OCI-LY1 (cell line): ENCODE measurements at regions not wholly inside any gene's neighbourhood (a gene's known extent, or its start where the extent isn't known, plus 50 kb on each side); places are given as distances from the start of the nearest gene placed in this dataset.

Source experiments
- H2AFZ ChIP-seq: fragments of 200-600 bp; sonication (generic), shearing (Covaris generic); 2 replicates; pipeline ENCODE4 v1.6.0; 2014; ENCODE audit warnings: antibody characterized with exemption, mild to moderate bottlenecking, low read length
- H3F3A ChIP-seq: fragments of 200-600 bp; sonication (generic), shearing (Covaris generic); 2 replicates; pipeline ENCODE4 v1.6.0; 2014; ENCODE audit warnings: mild to moderate bottlenecking, antibody characterized with exemption, low read length, moderate library complexity; ENCODE audit not compliant: insufficient read depth
- H3K27ac ChIP-seq: fragments of 200-600 bp; sonication (generic); 2 replicates; pipeline ENCODE4 v1.5.1; 2014; ENCODE audit warnings: low read length, mixed run types, mild to moderate bottlenecking, low read depth; ENCODE audit not compliant: poor library complexity, severe bottlenecking
- H3K27me3 ChIP-seq: fragments of 200-600 bp; sonication (generic); 2 replicates; pipeline ENCODE4 v1.6.0; 2014; ENCODE audit warnings: antibody characterized with exemption, mild to moderate bottlenecking, low read length, moderate library complexity; ENCODE audit not compliant: insufficient read depth
- H3K36me3 ChIP-seq: fragments of 200-600 bp; sonication (generic); 2 replicates; pipeline ENCODE4 v1.6.1; 2014; ENCODE audit warnings: mild to moderate bottlenecking, antibody characterized with exemption, low read length, moderate library complexity, mixed read lengths; ENCODE audit not compliant: insufficient read depth
- H3K4me1 ChIP-seq: fragments of 200-600 bp; sonication (generic); 2 replicates; pipeline ENCODE4 v1.5.1; 2014; ENCODE audit warnings: mild to moderate bottlenecking, low read length, moderate library complexity; ENCODE audit not compliant: insufficient read depth, severe bottlenecking
- H3K4me2 ChIP-seq: fragments of 200-600 bp; sonication (generic), shearing (Covaris generic); 2 replicates; pipeline ENCODE4 v1.6.1; 2014; ENCODE audit warnings: low read length
- H3K4me3 ChIP-seq: fragments of 200-600 bp; sonication (generic); 2 replicates; pipeline ENCODE4 v1.5.1; 2014; ENCODE audit warnings: low read length, low read depth, mild to moderate bottlenecking, mixed read lengths; ENCODE audit not compliant: poor library complexity, severe bottlenecking
- H3K79me2 ChIP-seq: fragments of 200-600 bp; shearing (Covaris generic); 2 replicates; pipeline ENCODE4 v1.6.1; 2016; ENCODE audit warnings: mixed run types, low read length, mixed read lengths; ENCODE audit not compliant: insufficient read depth
- H3K9ac ChIP-seq: fragments of 200-600 bp; sonication (generic), shearing (Covaris generic); 2 replicates; pipeline ENCODE4 v1.6.1; 2014; ENCODE audit warnings: mild to moderate bottlenecking, low read length, mixed read lengths
- H3K9me2 ChIP-seq: fragments of 200-600 bp; sonication (generic), shearing (Covaris generic); 2 replicates; pipeline ENCODE4 v1.6.1; 2014; ENCODE audit warnings: low read depth, mild to moderate bottlenecking, low read length, mixed read lengths
- H3K9me3 ChIP-seq: fragments of 200-600 bp; shearing (Covaris generic); 2 replicates; pipeline ENCODE4 v1.6.1; 2014; ENCODE audit warnings: low read length, mixed read lengths
- H4K20me1 ChIP-seq: fragments of 200-600 bp; sonication (generic), shearing (Covaris generic); 2 replicates; pipeline ENCODE4 v1.6.0; 2016; ENCODE audit warnings: mild to moderate bottlenecking, low read length; ENCODE audit not compliant: insufficient read depth
- EZH2 ChIP-seq: fragments of 200-600 bp; sonication (generic), shearing (Covaris generic); IDR thresholded peaks from 2 replicates; pipeline ENCODE4 v1.8.0; 2017; ENCODE audit warnings: borderline replicate concordance, mixed run types, mild to moderate bottlenecking, antibody characterized with exemption, low read length, moderate library complexity, mixed read lengths
- TF ChIP-seq, protein P1 (sequence below): fragments of 200-600 bp; sonication (generic), shearing (Covaris generic); IDR thresholded peaks from 2 replicates; pipeline ENCODE4 v1.5.1; 2017; ENCODE audit warnings: mild to moderate bottlenecking, antibody characterized with exemption, low read length, moderate library complexity, mixed read lengths

DNA sequence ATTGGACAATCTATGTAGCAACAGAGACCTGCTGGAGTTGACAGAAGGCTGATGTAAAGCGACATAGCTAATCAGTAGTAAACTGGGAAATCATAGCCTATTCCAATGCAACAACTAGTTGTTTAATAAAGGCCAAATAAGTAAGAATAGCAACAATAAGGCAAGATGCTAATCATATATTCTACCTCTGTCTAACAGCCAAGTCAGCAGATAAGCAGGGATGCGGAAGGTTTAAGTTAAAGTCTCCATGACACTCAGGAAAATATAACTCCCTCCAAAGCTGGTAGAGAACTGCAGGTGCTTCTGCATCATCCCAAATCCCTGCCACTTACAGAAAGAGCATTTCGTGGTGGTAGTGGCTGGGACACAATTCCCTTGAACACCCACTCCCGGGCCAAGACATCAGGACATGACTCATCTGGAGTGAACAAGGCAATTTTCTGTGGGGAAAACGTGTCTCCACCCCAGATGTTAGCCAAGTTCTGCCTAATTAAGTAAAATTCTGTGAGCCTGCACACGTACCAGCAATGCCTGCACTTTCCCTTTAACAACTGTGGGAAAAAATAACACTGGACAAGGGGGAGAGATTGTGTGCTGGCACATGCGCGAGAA, 413.6 kb upstream of the ID2 start:
- Histone ChIP-seq H3K36me3 (no peaks in the 10 kb centered on the region), H3K9me2 (no peaks in the 10 kb centered on the region), H3K27me3 (no peaks in the 10 kb centered on the region), H3F3A (no peaks in the 10 kb centered on the region), H4K20me1 (no peaks in the 10 kb centered on the region), H2AFZ (no peak overlapping the region), H3K9me3 (no peaks in the 10 kb centered on the region), H3K27ac (no peak overlapping the region), H3K4me2 (no peak overlapping the region), H3K4me3 (no peak overlapping the region), H3K79me2 (no peaks in the 10 kb centered on the region), H3K4me1 (peaks cover 18% of the 10 kb centered on the region), H3K9ac (no peak overlapping the region)
- TF ChIP-seq, protein P1, sequence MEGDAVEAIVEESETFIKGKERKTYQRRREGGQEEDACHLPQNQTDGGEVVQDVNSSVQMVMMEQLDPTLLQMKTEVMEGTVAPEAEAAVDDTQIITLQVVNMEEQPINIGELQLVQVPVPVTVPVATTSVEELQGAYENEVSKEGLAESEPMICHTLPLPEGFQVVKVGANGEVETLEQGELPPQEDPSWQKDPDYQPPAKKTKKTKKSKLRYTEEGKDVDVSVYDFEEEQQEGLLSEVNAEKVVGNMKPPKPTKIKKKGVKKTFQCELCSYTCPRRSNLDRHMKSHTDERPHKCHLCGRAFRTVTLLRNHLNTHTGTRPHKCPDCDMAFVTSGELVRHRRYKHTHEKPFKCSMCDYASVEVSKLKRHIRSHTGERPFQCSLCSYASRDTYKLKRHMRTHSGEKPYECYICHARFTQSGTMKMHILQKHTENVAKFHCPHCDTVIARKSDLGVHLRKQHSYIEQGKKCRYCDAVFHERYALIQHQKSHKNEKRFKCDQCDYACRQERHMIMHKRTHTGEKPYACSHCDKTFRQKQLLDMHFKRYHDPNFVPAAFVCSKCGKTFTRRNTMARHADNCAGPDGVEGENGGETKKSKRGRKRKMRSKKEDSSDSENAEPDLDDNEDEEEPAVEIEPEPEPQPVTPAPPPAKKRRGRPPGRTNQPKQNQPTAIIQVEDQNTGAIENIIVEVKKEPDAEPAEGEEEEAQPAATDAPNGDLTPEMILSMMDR: no peak
- TF ChIP-seq EZH2: no peak

DNA sequence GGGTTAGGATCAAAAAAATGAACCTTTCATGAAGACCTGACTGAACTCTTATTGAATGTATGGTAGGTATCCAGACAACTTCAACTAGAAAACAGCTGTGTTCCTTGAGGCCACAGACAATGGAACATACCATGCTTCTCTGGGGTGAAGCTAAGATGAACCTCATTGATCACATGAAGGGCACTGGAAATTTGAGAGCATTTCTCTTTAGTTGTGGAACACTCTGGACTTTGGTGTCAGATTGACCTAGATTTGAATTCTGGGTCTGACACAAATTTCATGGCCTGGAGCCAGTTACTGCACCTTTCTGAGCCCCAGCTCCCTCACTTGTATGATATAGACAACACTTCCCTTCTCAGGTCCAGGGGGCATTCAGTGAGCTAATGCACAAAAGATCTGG, 411.2 kb upstream of the ID2 start:
- H3F3A ChIP-seq: no peaks in the 10 kb centered on the region
- H2AFZ ChIP-seq: no peak overlapping the region
- no peaks in the 10 kb centered on the region for H3K36me3 ChIP-seq
- peaks cover 13% of the 10 kb centered on the region for H3K4me1 ChIP-seq
- no peaks in the 10 kb centered on the region for H4K20me1 ChIP-seq
- H3K9me2 ChIP-seq: no peaks in the 10 kb centered on the region
- H3K79me2 ChIP-seq: no peaks in the 10 kb centered on the region
- H3K4me2 ChIP-seq: no peak overlapping the region
- H3K27me3 ChIP-seq: no peaks in the 10 kb centered on the region
- no peak overlapping the region for H3K9ac ChIP-seq
- 0 out of 2 replicates have a peak, but pooled peaks cover 4% of the 10 kb centered on the region for H3K9me3 ChIP-seq
- TF ChIP-seq, protein P1: no peak
- no peak for TF ChIP-seq EZH2
- H3K4me3 ChIP-seq: no peak overlapping the region
- H3K27ac ChIP-seq: no peak overlapping the region

DNA sequence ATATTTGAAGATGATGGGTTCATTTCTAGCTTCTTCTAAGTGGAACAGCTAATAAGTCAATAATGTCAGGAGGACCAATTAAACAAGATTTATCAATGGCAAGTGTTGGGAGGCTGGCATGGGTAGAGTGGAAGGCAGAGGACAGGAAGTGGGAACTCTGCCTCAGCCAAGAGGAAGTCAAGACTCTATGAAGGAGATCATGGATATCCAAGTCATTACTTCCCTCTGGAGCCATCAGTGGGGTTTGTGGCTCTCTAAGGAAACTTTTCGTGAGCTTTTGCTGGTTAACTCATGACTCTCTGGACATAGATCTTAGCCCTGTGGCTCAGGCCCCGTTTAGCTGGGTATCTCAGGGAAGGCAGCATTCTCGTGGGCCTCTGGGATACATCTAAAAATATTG, 410.4 kb upstream of the ID2 start:
- Histone ChIP-seq H3K27me3 (no peaks in the 10 kb centered on the region), H3K4me3 (no peak overlapping the region), H3K9me3 (peaks cover 6% of the 10 kb centered on the region), H3K79me2 (no peaks in the 10 kb centered on the region), H3K4me1 (peaks cover 9% of the 10 kb centered on the region), H2AFZ (no peak overlapping the region), H3K36me3 (no peaks in the 10 kb centered on the region), H4K20me1 (no peaks in the 10 kb centered on the region), H3K9me2 (no peaks in the 10 kb centered on the region), H3K27ac (no peak overlapping the region), H3F3A (no peaks in the 10 kb centered on the region), H3K9ac (no peak overlapping the region), H3K4me2 (no peak overlapping the region)
- no peak for TF ChIP-seq EZH2

DNA sequence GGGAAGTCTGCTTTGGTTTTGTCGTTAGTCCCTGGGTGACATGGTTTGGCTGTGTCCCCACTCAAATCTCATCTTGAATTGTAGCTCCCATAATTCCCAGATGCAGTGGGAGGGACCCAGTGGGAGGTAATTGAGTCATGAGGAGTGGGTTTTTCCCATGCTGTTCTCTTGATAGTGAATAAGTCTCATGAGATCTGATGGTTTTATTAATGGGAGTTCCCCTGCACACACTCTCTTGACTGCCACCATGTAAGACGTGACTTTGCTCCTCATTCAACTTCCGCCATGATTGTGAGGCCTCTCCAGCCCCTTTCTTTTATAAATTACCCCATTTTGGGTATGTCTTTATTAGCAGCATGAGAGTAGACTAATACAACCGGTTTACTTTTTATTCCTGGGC, 405.8 kb upstream of the ID2 start:
- no peaks in the 10 kb centered on the region for H4K20me1 ChIP-seq
- H3K4me3 ChIP-seq: no peak overlapping the region
- TF ChIP-seq EZH2: no peak
- TF ChIP-seq, protein P1: no peak
- no peak overlapping the region for H3K27ac ChIP-seq
- H3K9ac ChIP-seq: no peak overlapping the region
- no peaks in the 10 kb centered on the region for H3K36me3 ChIP-seq
- H3K9me2 ChIP-seq: no peaks in the 10 kb centered on the region
- peaks cover 17% of the 10 kb centered on the region for H3K4me1 ChIP-seq
- no peak overlapping the region for H2AFZ ChIP-seq
- H3K4me2 ChIP-seq: no peak overlapping the region
- no peaks in the 10 kb centered on the region for H3F3A ChIP-seq
- peaks cover 11% of the 10 kb centered on the region for H3K9me3 ChIP-seq
- 0 out of 2 replicates have a peak, but pooled peaks cover 4% of the 10 kb centered on the region for H3K27me3 ChIP-seq
- no peaks in the 10 kb centered on the region for H3K79me2 ChIP-seq
